ENCODE measurements at regions not wholly inside any gene's neighbourhood (a gene's known extent, or its start where the extent isn't known, plus 50 kb on each side); places are given as distances from the start of the nearest gene placed in this dataset.
A peak's percentile ranks its signal among the peaks of the same experiment; 100 is the strongest.

DNA sequence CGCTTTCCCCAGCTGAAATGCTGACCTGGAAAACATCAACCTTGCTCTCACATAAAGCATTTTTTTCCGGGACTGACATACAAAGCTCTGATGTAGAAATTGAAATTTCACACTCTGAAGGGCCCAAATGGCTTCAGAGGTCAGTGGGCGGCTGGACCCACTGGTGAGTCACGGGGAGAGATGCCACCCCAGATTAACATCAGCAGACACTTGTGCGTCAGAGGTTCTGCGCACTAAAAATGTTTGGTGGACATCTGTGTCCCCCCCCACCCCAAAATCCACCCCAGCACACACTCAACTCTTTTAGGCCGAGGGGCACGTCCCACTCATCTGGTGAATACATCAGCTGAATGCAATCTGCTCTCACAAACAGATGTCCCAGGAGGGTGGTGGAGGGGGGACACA is 208.9 kb downstream of the ASB1 start:
- H3K4me3 ChIP-seq: no peak overlapping the region
- TF ChIP-seq CTCF (IDR thresholded peaks at IDR 0.05) (no peak), POLR2AphosphoS5 (IDR thresholded peaks at IDR 0.05) (no peak), POLR2A (IDR thresholded peaks at IDR 0.05) (no peak), EP300 (IDR thresholded peaks at IDR 0.05; ENCODE audit: low read depth) (no peak)
- intact Hi-C loops (cut with DNase I; ENCODE audit: low total_unique reads) (no loop called here), in situ Hi-C loops (cut with MboI; ENCODE audit: low pct_ligation_motif_present in 1 of 4, low pct_unique_long_range_greater_than_20kb in 1 of 4, low sequenced_read_pairs in 3 of 4) (no loop called here)
- H3K27me3 ChIP-seq: no peaks in the 10 kb centered on the region
- H3K36me3 ChIP-seq: no peaks in the 10 kb centered on the region
- no peak for DNase-seq
- H3K4me1 ChIP-seq: no peaks in the 10 kb centered on the region
- 68% methylated on average over 8 of the region's 8 CpGs; no CpG with 5 or more reads in 1 of the 2 donors for WGBS, 2 donors (ENCODE audit: low coverage in 1 of 2)
- H3K27ac ChIP-seq: peak overlapping the region in 1 of 4 donors; percentile 41
- H3K9me3 ChIP-seq: no peaks in the 10 kb centered on the region

GRCh38 chr2:238636269-238637073 is 209.7 kb downstream of the ASB1 start:
- Histone ChIP-seq H3K4me3 (no peak overlapping the region), H3K27ac (peak overlapping the region in 1 of 4 donors; percentile 41), H3K36me3 (no peaks in the 10 kb centered on the region), H3K9me3 (no peaks in the 10 kb centered on the region), H3K27me3 (no peaks in the 10 kb centered on the region), H3K4me1 (no peaks in the 10 kb centered on the region)
- intact Hi-C loops (cut with DNase I; ENCODE audit: low total_unique reads) (no loop called here), in situ Hi-C loops (cut with MboI; ENCODE audit: low pct_ligation_motif_present in 1 of 4, low pct_unique_long_range_greater_than_20kb in 1 of 4, low sequenced_read_pairs in 3 of 4) (no loop called here)
- no peak for DNase-seq
- TF ChIP-seq POLR2AphosphoS5 (IDR thresholded peaks at IDR 0.05) (no peak), EP300 (IDR thresholded peaks at IDR 0.05; ENCODE audit: low read depth) (no peak), CTCF (IDR thresholded peaks at IDR 0.05) (no peak), POLR2A (IDR thresholded peaks at IDR 0.05) (no peak)
- 76 to 96% methylated on average over 5 to 23 of the region's 23 CpGs for WGBS, 2 donors (ENCODE audit: low coverage in 1 of 2)

DNA sequence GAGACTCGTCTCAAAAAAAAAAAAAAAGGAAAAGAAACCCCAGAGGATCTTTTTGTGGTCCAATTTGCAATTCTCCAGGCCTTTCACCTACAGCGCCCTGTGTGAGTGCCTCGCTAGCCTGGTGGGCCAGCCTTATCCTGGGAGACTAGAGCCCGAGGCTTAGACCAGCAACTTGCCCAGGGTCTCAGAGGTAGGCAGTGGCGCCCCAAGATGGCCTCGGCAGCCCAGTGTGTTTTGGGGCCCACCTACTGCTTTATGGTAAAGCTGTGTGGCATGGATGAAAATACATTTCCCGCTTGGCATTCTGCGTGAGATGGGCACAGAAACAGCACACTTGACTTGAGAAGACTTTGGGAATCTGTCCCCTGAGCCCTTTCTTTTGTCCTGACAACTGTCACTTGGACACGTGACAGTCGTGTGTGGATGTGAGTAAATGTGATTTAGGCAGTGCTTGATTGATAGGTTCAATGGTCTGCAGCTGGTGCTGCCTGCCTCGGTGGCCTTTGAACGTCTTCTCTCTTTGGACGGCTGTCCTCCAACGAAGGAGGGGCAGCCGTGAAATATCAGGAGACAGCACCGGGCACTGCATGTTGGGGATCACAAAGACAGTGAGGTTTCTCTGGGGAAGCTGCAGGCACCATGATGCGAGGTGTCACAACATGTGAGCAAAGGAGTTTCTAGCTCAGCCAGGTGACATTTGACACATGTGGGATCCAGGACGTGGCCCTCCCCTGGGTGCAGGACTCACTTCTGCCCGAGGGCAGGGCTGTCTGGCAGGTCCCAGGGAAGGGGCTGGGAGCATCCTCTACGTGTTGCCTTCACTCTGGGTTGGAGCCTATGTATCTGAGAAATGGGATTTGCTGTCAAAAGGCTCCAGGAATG is 209.5 kb upstream of the TWIST2 start:
- TF ChIP-seq POLR2AphosphoS5 (IDR thresholded peaks at IDR 0.05) (no peak), POLR2A (IDR thresholded peaks at IDR 0.05) (no peak), EP300 (IDR thresholded peaks at IDR 0.05; ENCODE audit: low read depth) (no peak), CTCF (IDR thresholded peaks at IDR 0.05) (no peak)
- WGBS, 2 donors (ENCODE audit: low coverage in 1 of 2): 85% methylated on average over 20 of the region's 20 CpGs; no CpG with 5 or more reads in 1 of the 2 donors
- DNase-seq: no peak

DNA sequence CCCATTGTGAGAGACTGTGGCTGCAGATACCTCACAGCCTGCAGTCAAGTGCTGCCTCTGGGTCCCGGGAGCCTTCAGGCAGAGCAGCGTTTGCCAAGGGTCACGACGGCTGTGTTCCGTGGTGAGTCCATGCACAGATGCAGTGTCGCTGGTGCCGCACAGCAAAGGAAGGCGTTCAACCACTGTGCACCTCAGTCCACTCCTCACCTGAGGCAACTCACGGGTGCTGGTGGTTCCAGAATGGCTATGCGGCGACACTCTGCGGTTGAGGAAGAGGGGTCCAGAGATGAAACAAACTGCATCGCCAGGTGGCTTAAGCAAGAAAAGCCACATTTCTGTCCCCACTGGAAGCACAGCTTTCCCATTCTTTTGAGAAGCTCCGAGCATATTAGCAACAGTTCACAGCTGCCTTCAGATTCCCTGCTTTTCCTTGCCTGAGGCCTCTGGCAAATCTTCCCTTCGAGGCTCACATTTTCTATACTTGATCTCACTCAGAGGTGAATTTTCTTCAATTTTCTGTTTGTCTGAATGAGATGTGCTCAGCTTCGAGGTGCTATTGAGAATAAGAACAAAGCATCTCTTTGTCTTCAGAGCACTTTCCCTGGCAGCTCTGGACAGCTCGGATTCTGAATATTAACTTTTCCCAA is 208.8 kb upstream of the TWIST2 start:
- H3K4me3 ChIP-seq: no peak overlapping the region
- no peaks in the 10 kb centered on the region for H3K36me3 ChIP-seq
- peaks cover 0 to 5% (median 0%) of the 10 kb centered on the region in 4 donors for H3K4me1 ChIP-seq
- 54 to 80% methylated on average over 4 to 17 of the region's 17 CpGs for WGBS, 2 donors (ENCODE audit: low coverage in 1 of 2)
- no peaks in the 10 kb centered on the region for H3K27me3 ChIP-seq
- DNase-seq: no peak
- H3K27ac ChIP-seq: no peak overlapping the region
- H3K9me3 ChIP-seq: no peaks in the 10 kb centered on the region
- intact Hi-C loops (cut with DNase I; ENCODE audit: low total_unique reads): no loop called here
- in situ Hi-C loops (cut with MboI; ENCODE audit: low pct_ligation_motif_present in 1 of 4, low pct_unique_long_range_greater_than_20kb in 1 of 4, low sequenced_read_pairs in 3 of 4): no loop called here
- TF ChIP-seq POLR2AphosphoS5 (IDR thresholded peaks at IDR 0.05) (no peak), EP300 (IDR thresholded peaks at IDR 0.05; ENCODE audit: low read depth) (no peak), POLR2A (IDR thresholded peaks at IDR 0.05) (no peak), CTCF (IDR thresholded peaks at IDR 0.05) (no peak)

More for the DNA sequence above, 209.5 kb upstream of the TWIST2 start:
- Histone ChIP-seq H3K9me3 (no peaks in the 10 kb centered on the region), H3K36me3 (no peaks in the 10 kb centered on the region), H3K27ac (no peak overlapping the region), H3K4me3 (no peak overlapping the region), H3K27me3 (no peaks in the 10 kb centered on the region), H3K4me1 (no peaks in the 10 kb centered on the region)
- intact Hi-C loops (cut with DNase I; ENCODE audit: low total_unique reads): no loop called here
- in situ Hi-C loops (cut with MboI; ENCODE audit: low pct_ligation_motif_present in 1 of 4, low pct_unique_long_range_greater_than_20kb in 1 of 4, low sequenced_read_pairs in 3 of 4): no loop called here

Measured in transverse colon (tissue), 4 donors.